Neural progenitor cell (in vitro differentiated cells): ENCODE measurements at regions not wholly inside any gene's neighbourhood (a gene's known extent, or its start where the extent isn't known, plus 50 kb on each side); places are given as distances from the start of the nearest gene placed in this dataset.

Experiments used
- DNase-seq: peaks from one replicate; pipeline ENCODE4 v3.0.0-alpha.2; 2016; ENCODE audit warnings: low spot score
- H2AFZ ChIP-seq: fragments of 200-600 bp; sonication (generic); replicated peaks from 2 replicates; pipeline ENCODE4 v1.6.1; 2016; ENCODE audit warnings: antibody characterized with exemption
- H3F3A ChIP-seq: fragments of 200-600 bp; sonication (generic); 2 replicates; pipeline ENCODE4 v1.6.1; 2016; ENCODE audit warnings: antibody characterized with exemption, low read depth
- H3K27ac ChIP-seq: fragments of 200-600 bp; sonication (generic); 2 replicates; pipeline ENCODE4 v1.5.1; 2016; ENCODE audit warnings: mild to moderate bottlenecking
- H3K27me3 ChIP-seq: fragments of 200-600 bp; sonication (generic); 2 replicates; pipeline ENCODE4 v1.6.1; 2016; ENCODE audit warnings: mild to moderate bottlenecking, moderate library complexity
- H3K36me3 ChIP-seq: fragments of 200-600 bp; sonication (generic); 2 replicates; pipeline ENCODE4 v1.5.1; 2016
- H3K4me1 ChIP-seq: fragments of 200-600 bp; sonication (generic); 2 replicates; pipeline ENCODE4 v1.6.1; 2016; ENCODE audit warnings: mixed run types
- H3K4me2 ChIP-seq: fragments of 200-600 bp; sonication (generic); 2 replicates; pipeline ENCODE4 v1.6.1; 2016
- H3K4me3 ChIP-seq: fragments of 200-600 bp; sonication (generic); 2 replicates; pipeline ENCODE4 v1.5.1; 2016
- H3K79me2 ChIP-seq: fragments of 200-600 bp; sonication (generic); 2 replicates; pipeline ENCODE4 v1.6.1; 2016; ENCODE audit warnings: low read depth
- H3K9ac ChIP-seq: fragments of 200-600 bp; sonication (generic); 2 replicates; pipeline ENCODE4 v1.6.1; 2016
- H3K9me3 ChIP-seq: fragments of 200-600 bp; sonication (generic); 2 replicates; pipeline ENCODE4 v1.5.1; 2016; ENCODE audit warnings: low read depth
- H4K20me1 ChIP-seq: fragments of 200-600 bp; sonication (generic); 2 replicates; pipeline ENCODE4 v1.6.1; 2016; ENCODE audit warnings: low read depth
- H3K27ac Mint-ChIP-seq: 3 replicates; pipeline ENCODE4 v1.8.0; 2021; ENCODE audit warnings: mixed read lengths
- H3K27me3 Mint-ChIP-seq: 2 replicates; pipeline ENCODE4 v1.8.0; 2022; ENCODE audit warnings: low read depth, mild to moderate bottlenecking, inconsistent platforms, moderate library complexity, mixed read lengths; ENCODE audit not compliant: insufficient read depth
- H3K36me3 Mint-ChIP-seq: 3 replicates; pipeline ENCODE4 v1.8.0; 2021; ENCODE audit warnings: mixed read lengths
- H3K4me1 Mint-ChIP-seq: 3 replicates; pipeline ENCODE4 v1.8.0; 2021; ENCODE audit warnings: mixed read lengths
- H3K4me3 Mint-ChIP-seq: 3 replicates; pipeline ENCODE4 v1.8.0; 2021; ENCODE audit warnings: mild to moderate bottlenecking, moderate library complexity, mixed read lengths
- H3K9me3 Mint-ChIP-seq: 3 replicates; pipeline ENCODE4 v1.8.0; 2020; ENCODE audit warnings: mixed read lengths
- EZH2 ChIP-seq: fragments of 200-600 bp; sonication (generic); IDR thresholded peaks from 2 replicates; pipeline ENCODE4 v1.6.1; 2017; ENCODE audit warnings: antibody characterized with exemption, mild to moderate bottlenecking, moderate library complexity
- EZH2phosphoT487 ChIP-seq: fragments of 200-600 bp; sonication (generic); IDR thresholded peaks from 2 replicates; pipeline ENCODE4 v1.6.1; 2017; ENCODE audit warnings: antibody characterized with exemption
- TF ChIP-seq, protein P1 (sequence below): fragments of 200-600 bp; sonication (generic); IDR thresholded peaks from 2 replicates; pipeline ENCODE4 v1.5.1; 2017; ENCODE audit warnings: antibody characterized with exemption, mild to moderate bottlenecking

DNA sequence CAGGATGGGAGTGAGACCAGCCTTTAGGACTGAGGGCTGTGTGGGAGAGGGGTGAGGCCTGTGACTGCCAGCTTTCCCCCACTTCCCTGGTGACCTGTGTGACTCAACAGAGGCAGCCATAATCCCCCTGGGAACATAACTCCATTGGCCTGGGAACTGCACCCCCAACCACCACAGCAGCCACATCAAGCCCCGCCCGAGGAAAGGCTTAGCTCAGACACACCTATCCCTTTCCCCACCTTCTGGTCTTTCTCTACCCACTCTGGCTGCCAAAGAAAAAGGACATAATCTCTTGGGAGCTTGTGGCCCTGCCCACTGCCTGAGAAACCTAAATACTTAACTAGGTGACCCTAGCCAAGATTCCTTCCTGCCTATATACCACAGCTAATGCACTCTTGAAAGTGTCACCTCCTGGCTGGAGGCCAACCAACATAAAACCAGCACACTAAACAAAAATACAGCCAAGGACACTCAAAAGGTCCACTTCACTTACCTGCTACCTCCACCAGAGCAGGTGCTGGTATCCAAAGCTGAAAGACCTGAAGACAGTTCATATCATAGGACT lies 406.6 kb upstream of the CAMK1G start:
- no peaks in the 10 kb centered on the region for H3K4me1 ChIP-seq
- H3F3A ChIP-seq = no peaks in the 10 kb centered on the region
- TF ChIP-seq EZH2 (no peak), EZH2phosphoT487 (no peak)
- TF ChIP-seq, protein P1, sequence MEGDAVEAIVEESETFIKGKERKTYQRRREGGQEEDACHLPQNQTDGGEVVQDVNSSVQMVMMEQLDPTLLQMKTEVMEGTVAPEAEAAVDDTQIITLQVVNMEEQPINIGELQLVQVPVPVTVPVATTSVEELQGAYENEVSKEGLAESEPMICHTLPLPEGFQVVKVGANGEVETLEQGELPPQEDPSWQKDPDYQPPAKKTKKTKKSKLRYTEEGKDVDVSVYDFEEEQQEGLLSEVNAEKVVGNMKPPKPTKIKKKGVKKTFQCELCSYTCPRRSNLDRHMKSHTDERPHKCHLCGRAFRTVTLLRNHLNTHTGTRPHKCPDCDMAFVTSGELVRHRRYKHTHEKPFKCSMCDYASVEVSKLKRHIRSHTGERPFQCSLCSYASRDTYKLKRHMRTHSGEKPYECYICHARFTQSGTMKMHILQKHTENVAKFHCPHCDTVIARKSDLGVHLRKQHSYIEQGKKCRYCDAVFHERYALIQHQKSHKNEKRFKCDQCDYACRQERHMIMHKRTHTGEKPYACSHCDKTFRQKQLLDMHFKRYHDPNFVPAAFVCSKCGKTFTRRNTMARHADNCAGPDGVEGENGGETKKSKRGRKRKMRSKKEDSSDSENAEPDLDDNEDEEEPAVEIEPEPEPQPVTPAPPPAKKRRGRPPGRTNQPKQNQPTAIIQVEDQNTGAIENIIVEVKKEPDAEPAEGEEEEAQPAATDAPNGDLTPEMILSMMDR = no peak
- H3K27me3 ChIP-seq = no peaks in the 10 kb centered on the region
- no peaks in the 10 kb centered on the region for H3K79me2 ChIP-seq
- no peaks in the 10 kb centered on the region for H3K4me1 Mint-ChIP-seq
- H3K9me3 ChIP-seq = no peaks in the 10 kb centered on the region
- H4K20me1 ChIP-seq = no peaks in the 10 kb centered on the region
- no peak overlapping the region for H3K4me3 Mint-ChIP-seq
- peaks cover 25% of the 10 kb centered on the region for H3K9me3 Mint-ChIP-seq
- H3K4me2 ChIP-seq = no peak overlapping the region
- no peak overlapping the region for H2AFZ ChIP-seq
- H3K27ac Mint-ChIP-seq = no peak overlapping the region
- no peak overlapping the region for H3K9ac ChIP-seq
- DNase-seq = no peak
- no peak overlapping the region for H3K27ac ChIP-seq
- no peak overlapping the region for H3K4me3 ChIP-seq
- H3K27me3 Mint-ChIP-seq = peaks cover 2% of the 10 kb centered on the region
- H3K36me3 Mint-ChIP-seq = no peaks in the 10 kb centered on the region
- H3K36me3 ChIP-seq = no peaks in the 10 kb centered on the region

DNA sequence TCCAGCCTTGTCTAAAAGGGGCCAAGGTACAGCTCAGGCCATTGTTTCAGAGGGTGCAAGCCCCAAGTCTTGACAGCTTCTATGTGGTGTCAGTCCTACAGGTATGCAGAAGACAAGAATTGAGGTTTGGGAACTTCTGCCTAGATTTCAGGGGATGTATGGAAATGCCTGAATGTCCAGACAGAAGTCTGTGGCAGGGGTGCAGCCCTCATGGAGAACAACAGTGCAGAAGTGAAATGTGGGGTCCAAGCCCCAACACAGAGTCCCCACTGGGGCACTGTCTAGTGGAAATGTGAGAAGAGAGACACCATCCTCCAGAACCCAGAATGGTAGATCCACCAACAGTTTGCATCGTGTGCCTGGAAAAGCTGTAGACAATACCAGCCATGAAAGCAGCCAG lies 400.3 kb upstream of the CAMK1G start:
- Histone ChIP-seq H3K4me1 (peaks cover 8% of the 10 kb centered on the region), H2AFZ (no peak overlapping the region), H3K4me3 (no peak overlapping the region), H3K9me3 (no peaks in the 10 kb centered on the region), H3K9ac (no peak overlapping the region), H3F3A (no peaks in the 10 kb centered on the region), H4K20me1 (no peaks in the 10 kb centered on the region), H3K36me3 (no peaks in the 10 kb centered on the region), H3K79me2 (no peaks in the 10 kb centered on the region), H3K4me2 (no peak overlapping the region), H3K27ac (no peak overlapping the region), H3K27me3 (no peaks in the 10 kb centered on the region)
- Mint-ChIP-seq H3K27me3 (no peaks in the 10 kb centered on the region), H3K36me3 (no peaks in the 10 kb centered on the region), H3K4me1 (no peaks in the 10 kb centered on the region), H3K4me3 (no peak overlapping the region), H3K9me3 (peaks cover 25% of the 10 kb centered on the region), H3K27ac (no peak overlapping the region)
- TF ChIP-seq, protein P1 = no peak
- TF ChIP-seq EZH2phosphoT487 = no peak
- TF ChIP-seq EZH2 = no peak
- no peak for DNase-seq

DNA sequence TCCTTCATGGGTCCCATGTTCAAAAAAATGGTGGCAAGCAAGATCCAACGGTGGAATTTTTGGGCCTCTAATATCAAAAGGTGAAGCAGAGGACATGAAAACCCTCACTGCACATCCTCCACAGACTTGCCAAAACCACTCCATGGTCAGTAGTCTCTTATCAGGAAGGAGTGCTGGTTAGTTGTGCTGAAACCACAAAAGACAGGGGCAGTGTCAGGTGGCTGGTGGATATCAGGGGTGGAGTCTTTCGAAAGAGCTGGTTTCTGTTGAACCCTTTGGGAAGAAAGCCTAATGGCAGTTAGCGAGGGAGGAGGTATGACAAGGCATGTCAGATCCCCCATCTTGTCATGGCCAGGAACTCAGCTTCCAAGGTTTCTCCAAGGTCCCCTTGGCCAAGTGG lies 395.9 kb upstream of the CAMK1G start:
- Histone ChIP-seq H3K4me2 (no peak overlapping the region), H3K79me2 (no peaks in the 10 kb centered on the region), H3K27ac (no peak overlapping the region), H3K4me1 (peaks cover 8% of the 10 kb centered on the region), H3F3A (no peaks in the 10 kb centered on the region), H3K36me3 (no peaks in the 10 kb centered on the region), H2AFZ (no peak overlapping the region), H4K20me1 (no peaks in the 10 kb centered on the region), H3K9ac (no peak overlapping the region), H3K9me3 (no peaks in the 10 kb centered on the region), H3K27me3 (no peaks in the 10 kb centered on the region), H3K4me3 (no peak overlapping the region)
- H3K27ac Mint-ChIP-seq = no peak overlapping the region
- no peaks in the 10 kb centered on the region for H3K27me3 Mint-ChIP-seq
- H3K4me3 Mint-ChIP-seq = no peak overlapping the region
- no peak for DNase-seq
- peaks cover 17% of the 10 kb centered on the region for H3K9me3 Mint-ChIP-seq
- H3K4me1 Mint-ChIP-seq = no peaks in the 10 kb centered on the region
- no peaks in the 10 kb centered on the region for H3K36me3 Mint-ChIP-seq
- no peak for TF ChIP-seq EZH2
- TF ChIP-seq EZH2phosphoT487 = no peak
- TF ChIP-seq, protein P1 = no peak
